ENCODE measurements at regions not wholly inside any gene's neighbourhood (a gene's known extent, or its start where the extent isn't known, plus 50 kb on each side); places are given as distances from the start of the nearest gene placed in this dataset.

DNA sequence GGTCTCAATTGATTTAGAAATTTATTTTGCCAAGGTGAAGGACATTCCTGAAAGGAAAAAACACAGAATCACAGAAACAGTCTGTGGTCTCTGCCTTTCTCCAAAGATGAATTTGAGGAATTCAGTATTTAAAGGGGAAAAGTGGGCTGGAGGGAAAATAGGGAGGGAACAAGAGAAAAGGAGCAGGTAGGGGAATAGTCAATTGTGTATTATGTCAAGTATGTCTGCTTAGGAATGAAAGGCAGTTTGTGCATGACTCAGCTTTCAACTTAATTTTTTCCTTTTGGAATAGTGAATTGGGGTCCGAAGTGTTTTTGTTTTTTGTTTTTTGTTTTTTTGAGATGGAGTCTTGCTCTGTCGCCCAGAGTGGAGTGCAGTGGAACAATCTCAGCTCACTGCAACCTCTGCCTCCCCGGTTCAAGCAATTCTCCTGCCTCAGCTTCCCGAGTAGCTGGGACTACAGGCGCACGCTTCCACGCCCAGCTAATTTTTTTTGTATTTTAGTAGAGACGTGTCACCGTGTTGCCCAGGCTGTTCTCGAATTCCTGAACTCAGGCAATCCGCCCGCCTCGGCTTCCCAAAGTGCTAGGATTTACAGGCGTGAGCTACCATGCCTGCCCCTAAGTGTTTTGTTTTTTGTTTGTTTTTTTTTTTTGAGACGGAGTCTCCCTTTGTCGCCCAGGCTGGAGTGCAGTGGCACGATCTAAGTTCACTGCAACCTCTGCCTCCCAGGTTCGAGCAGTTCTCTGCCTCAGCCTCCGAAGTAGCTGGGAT, 74.1 kb upstream of the MAP4 start:
- TF ChIP-seq, protein P1, sequence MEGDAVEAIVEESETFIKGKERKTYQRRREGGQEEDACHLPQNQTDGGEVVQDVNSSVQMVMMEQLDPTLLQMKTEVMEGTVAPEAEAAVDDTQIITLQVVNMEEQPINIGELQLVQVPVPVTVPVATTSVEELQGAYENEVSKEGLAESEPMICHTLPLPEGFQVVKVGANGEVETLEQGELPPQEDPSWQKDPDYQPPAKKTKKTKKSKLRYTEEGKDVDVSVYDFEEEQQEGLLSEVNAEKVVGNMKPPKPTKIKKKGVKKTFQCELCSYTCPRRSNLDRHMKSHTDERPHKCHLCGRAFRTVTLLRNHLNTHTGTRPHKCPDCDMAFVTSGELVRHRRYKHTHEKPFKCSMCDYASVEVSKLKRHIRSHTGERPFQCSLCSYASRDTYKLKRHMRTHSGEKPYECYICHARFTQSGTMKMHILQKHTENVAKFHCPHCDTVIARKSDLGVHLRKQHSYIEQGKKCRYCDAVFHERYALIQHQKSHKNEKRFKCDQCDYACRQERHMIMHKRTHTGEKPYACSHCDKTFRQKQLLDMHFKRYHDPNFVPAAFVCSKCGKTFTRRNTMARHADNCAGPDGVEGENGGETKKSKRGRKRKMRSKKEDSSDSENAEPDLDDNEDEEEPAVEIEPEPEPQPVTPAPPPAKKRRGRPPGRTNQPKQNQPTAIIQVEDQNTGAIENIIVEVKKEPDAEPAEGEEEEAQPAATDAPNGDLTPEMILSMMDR (optimal IDR thresholded peaks at IDR 0.05 in 1 of 3, IDR thresholded peaks at IDR 0.05 in 1 of 3, conservative IDR thresholded peaks at IDR 0.05 in 1 of 3; ENCODE audit: extremely low read depth in 1 of 3, insufficient read depth in 2 of 3, low read length in 3 of 3) = no peak
- TF ChIP-seq EZH2 (IDR thresholded peaks at IDR 0.05; ENCODE audit: low read length) = no peak
